ENCODE measurements at regions not wholly inside any gene's neighbourhood (a gene's known extent, or its start where the extent isn't known, plus 50 kb on each side); places are given as distances from the start of the nearest gene placed in this dataset.

GRCh38 chr2:13884291-13884976, 748.1 kb upstream of the LRATD1 start:
- TF ChIP-seq CTCF (conservative IDR thresholded peaks at IDR 0.05) (no peak), ZFX (IDR thresholded peaks at IDR 0.05) (no peak)

Measured in C4-2B (cell line).